ENCODE measurements at regions not wholly inside any gene's neighbourhood (a gene's known extent, or its start where the extent isn't known, plus 50 kb on each side); places are given as distances from the start of the nearest gene placed in this dataset.

DNA sequence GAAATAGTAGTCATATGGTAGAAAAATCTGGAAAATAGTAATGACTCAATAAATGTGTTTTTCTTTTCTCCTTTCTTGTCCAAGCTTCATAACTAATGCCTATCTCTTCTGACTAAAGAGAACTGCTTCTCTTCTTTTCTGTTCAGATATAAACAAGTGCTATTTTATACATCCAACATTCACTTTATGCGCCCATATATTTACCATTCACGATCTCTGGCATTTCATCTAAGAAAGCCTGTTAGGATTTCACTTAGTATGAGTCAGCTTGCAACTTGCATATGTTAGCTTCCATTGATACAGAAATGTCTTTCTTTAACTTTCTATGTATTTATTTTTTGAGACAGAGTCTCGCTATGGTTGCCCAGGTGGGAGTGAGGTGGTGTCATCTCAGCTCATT is 224.9 kb downstream of the VAPA start:
- TF ChIP-seq EZH2phosphoT487 (IDR thresholded peaks at IDR 0.05; ENCODE audit: insufficient read depth, low read depth), result no peak
- no peak for TF ChIP-seq EZH2 (IDR thresholded peaks at IDR 0.05; ENCODE audit: insufficient read depth, poor library complexity, severe bottlenecking)

Measured in GM23248 (cell line).